Gastroesophageal sphincter (tissue), 4 donors: ENCODE measurements at regions not wholly inside any gene's neighbourhood (a gene's known extent, or its start where the extent isn't known, plus 50 kb on each side); places are given as distances from the start of the nearest gene placed in this dataset.

Experiments used
- ATAC-seq: fragments of 150-250 bp; one replicate; pipeline ENCODE4 v1.9.1; 2016; ENCODE audit warnings: mild to moderate bottlenecking, moderate library complexity
- H3K27ac ChIP-seq, 4 donors: fragments of 200-600 bp; sonication (generic) in 3 of 4; 1 replicate in 3 of 4; 2 replicates in 1 of 4; pipeline ENCODE4 v1.5.1; 2016 to 2019
- H3K27me3 ChIP-seq: fragments of 200-600 bp; sonication (generic); one replicate; pipeline ENCODE4 v1.5.1; 2019
- H3K36me3 ChIP-seq, 2 donors: fragments of 200-600 bp; sonication (generic); one replicate each; pipeline ENCODE4 v1.5.1; 2019; ENCODE audit warnings: control low read depth in 1 of 2
- H3K4me1 ChIP-seq, 3 donors: fragments of 200-600 bp; sonication (generic); 1 replicate in 2 of 3; 2 replicates in 1 of 3; pipeline ENCODE4 v1.5.1; 2016 to 2019; ENCODE audit warnings: control low read depth in 2 of 3
- H3K4me3 ChIP-seq, 2 donors: fragments of 200-600 bp; sonication (generic); one replicate each; pipeline ENCODE4 v1.5.1; 2019; ENCODE audit warnings: mild to moderate bottlenecking in 1 of 2, moderate library complexity in 1 of 2
- H3K9me3 ChIP-seq, 3 donors: fragments of 200-600 bp; sonication (generic); one replicate each; pipeline ENCODE4 v1.5.1; 2017 to 2019; ENCODE audit warnings: control low read depth in 2 of 3
- CTCF ChIP-seq, 4 experiments: fragments of 200-600 bp in 2 of 4; fragments of 450-650 bp in 2 of 4; sonication (generic) in 1 of 4; IDR thresholded peaks; one replicate each; pipeline ENCODE4 v1.5.1; 2017 to 2019; ENCODE audit warnings: antibody characterized with exemption in 4 of 4, mild to moderate bottlenecking in 2 of 4, moderate library complexity in 2 of 4
- EP300 ChIP-seq: sonication (generic); formaldehyde crosslinking; IDR thresholded peaks from one replicate; pipeline ENCODE4 v1.6.1; 2017; ENCODE audit warnings: antibody characterized with exemption, mild to moderate bottlenecking
- POLR2A ChIP-seq, 2 donors: fragments of 450-650 bp; IDR thresholded peaks; one replicate each; pipeline ENCODE4 v1.6.1; 2017; ENCODE audit warnings: antibody characterized with exemption in 2 of 2, mild to moderate bottlenecking in 2 of 2, moderate library complexity in 1 of 2
- POLR2AphosphoS5 ChIP-seq: sonication (generic); formaldehyde crosslinking; IDR thresholded peaks from one replicate; pipeline ENCODE4 v1.6.1; 2017; ENCODE audit warnings: antibody characterized with exemption
- WGBS, 2 donors: methylation state at CpG; one replicate each; pipeline ENCODE4 v1.1.5; 2018; ENCODE audit warnings: low coverage in 1 of 2; 5-methylcytosine and 5-hydroxymethylcytosine counted together

DNA sequence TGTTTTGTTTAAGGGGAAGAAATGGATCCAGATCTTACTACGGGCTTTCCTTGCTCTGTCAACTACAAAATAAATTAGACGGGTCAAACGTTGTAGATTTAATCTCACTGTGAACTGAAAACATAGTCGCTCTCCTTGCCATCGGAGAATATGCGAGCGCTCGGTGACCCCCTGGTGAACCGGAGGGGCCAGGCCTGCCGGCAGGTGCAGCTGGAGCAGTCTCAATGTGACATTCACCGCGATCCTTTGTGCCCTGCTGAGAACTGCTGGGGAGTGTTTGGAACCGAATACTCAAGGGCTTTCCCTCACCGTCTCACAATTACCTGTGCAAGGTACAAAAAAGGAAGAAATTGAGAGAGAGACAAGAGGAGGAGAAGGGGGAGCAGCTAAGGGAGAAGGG is 174.1 kb upstream of the GPR26 start:
- ATAC-seq, result no peak
- no peaks in the 10 kb centered on the region for H3K4me1 ChIP-seq
- WGBS, 2 donors, result 20 to 29% methylated on average over 6 to 12 of the region's 14 CpGs

GRCh38 chr10:123494301-123494808 is 171.8 kb upstream of the GPR26 start:
- 100% methylated on average over 1 of the region's 5 CpGs; no CpG with 5 or more reads in 1 of the 2 donors for WGBS, 2 donors
- H3K36me3 ChIP-seq, result no peaks in the 10 kb centered on the region
- H3K27me3 ChIP-seq, result peaks cover 22% of the 10 kb centered on the region
- no peak for TF ChIP-seq POLR2A (IDR thresholded peaks at IDR 0.05)
- no peak for TF ChIP-seq POLR2AphosphoS5
- no peak overlapping the region for H3K4me3 ChIP-seq
- no peaks in the 10 kb centered on the region for H3K9me3 ChIP-seq
- ATAC-seq, result no peak
- no peaks in the 10 kb centered on the region for H3K4me1 ChIP-seq
- H3K27ac ChIP-seq, result no peak overlapping the region

More for the DNA sequence above, 174.1 kb upstream of the GPR26 start:
- H3K4me3 ChIP-seq, result no peak overlapping the region
- H3K27me3 ChIP-seq, result peaks cover 29% of the 10 kb centered on the region
- no peak overlapping the region for H3K27ac ChIP-seq
- TF ChIP-seq POLR2A (IDR thresholded peaks at IDR 0.05) (no peak), EP300 (no peak), CTCF (IDR thresholded peaks at IDR 0.05) (no peak), POLR2AphosphoS5 (no peak)
- H3K9me3 ChIP-seq, result no peaks in the 10 kb centered on the region
- no peaks in the 10 kb centered on the region for H3K36me3 ChIP-seq

- no peak for ATAC-seq
- no peak for TF ChIP-seq CTCF (IDR thresholded peaks at IDR 0.05)
- no peak overlapping the region for H3K27ac ChIP-seq
- H3K36me3 ChIP-seq, result no peaks in the 10 kb centered on the region
- WGBS, 2 donors, result 27 to 31% methylated on average over 5 of the region's 6 CpGs
- H3K4me1 ChIP-seq, result no peaks in the 10 kb centered on the region
- H3K9me3 ChIP-seq, result no peaks in the 10 kb centered on the region
- H3K4me3 ChIP-seq, result no peak overlapping the region
- peaks cover 22% of the 10 kb centered on the region for H3K27me3 ChIP-seq
Measured at GRCh38 chr10:123496375-123496774, 169.8 kb upstream of the GPR26 start.

GRCh38 chr10:123496996-123497660 is 169.0 kb upstream of the GPR26 start:
- Histone ChIP-seq H3K27me3 (peaks cover 16% of the 10 kb centered on the region), H3K4me1 (no peaks in the 10 kb centered on the region), H3K36me3 (no peaks in the 10 kb centered on the region), H3K27ac (no peak overlapping the region), H3K4me3 (no peak overlapping the region), H3K9me3 (no peaks in the 10 kb centered on the region)
- 77 to 81% methylated on average over 5 to 7 of the region's 10 CpGs for WGBS, 2 donors
- no peak for ATAC-seq
- TF ChIP-seq POLR2A (IDR thresholded peaks at IDR 0.05) (no peak), CTCF (IDR thresholded peaks at IDR 0.05) (no peak), EP300 (no peak), POLR2AphosphoS5 (no peak)

DNA sequence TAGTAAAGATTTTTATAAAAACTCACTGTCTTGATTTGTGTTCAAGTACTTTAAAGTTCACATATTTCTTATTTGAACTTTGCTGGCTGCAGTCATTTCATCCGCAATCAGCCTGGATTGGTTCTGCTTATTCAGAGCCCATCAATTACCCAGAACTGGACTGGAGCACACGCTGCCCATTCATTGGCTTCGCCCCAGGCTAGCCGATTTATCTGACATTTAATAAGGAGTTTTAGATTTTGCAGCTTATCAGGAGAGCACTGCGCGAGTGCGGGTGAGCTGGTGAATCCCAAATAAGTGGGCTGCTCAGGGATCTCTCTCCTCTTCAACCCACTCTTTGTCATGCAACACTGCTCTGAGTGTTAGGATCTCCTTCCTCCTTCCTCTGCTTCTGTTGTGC is 166.0 kb upstream of the GPR26 start:
- Histone ChIP-seq H3K4me3 (no peak overlapping the region), H3K27me3 (no peaks in the 10 kb centered on the region), H3K27ac (no peak overlapping the region), H3K36me3 (no peaks in the 10 kb centered on the region), H3K9me3 (no peaks in the 10 kb centered on the region), H3K4me1 (no peaks in the 10 kb centered on the region)
- TF ChIP-seq EP300 (no peak), POLR2A (IDR thresholded peaks at IDR 0.05) (no peak), POLR2AphosphoS5 (no peak), CTCF (IDR thresholded peaks at IDR 0.05) (no peak)
- 65 to 83% methylated on average over 4 to 7 of the region's 7 CpGs for WGBS, 2 donors
- ATAC-seq, result no peak
